H1 (cell line): ENCODE measurements at regions not wholly inside any gene's neighbourhood (a gene's known extent, or its start where the extent isn't known, plus 50 kb on each side); places are given as distances from the start of the nearest gene placed in this dataset.

Experiments used
- CTCF ChIA-PET: fragments of 300-600 bp; sonication (Branson Sonifier 250); formaldehyde crosslinking; loops from one replicate; lab custom pipeline; 2021; ENCODE audit not compliant: partially characterized antibody; lab: Charles Lee
- POLR2A ChIA-PET: fragments of 300-600 bp; sonication (Branson Sonifier 250); formaldehyde crosslinking; loops from one replicate; lab custom pipeline; 2021; ENCODE audit warnings: inconsistent platforms; ENCODE audit not compliant: partially characterized antibody; lab: Charles Lee
- DNase-seq, 2 experiments: peaks; one replicate each; pipeline versions ENCODE4 v3.0.0 to v3.0.0-alpha.2; 2010 to 2022; ENCODE audit warnings: low spot score in 2 of 2, low read depth in 1 of 2, mixed read lengths in 1 of 2
- FAIRE-seq: peaks from 2 replicates; lab custom pipeline; 2011; peaks lifted over from hg19 to GRCh38; lab: Jason Lieb, UNC
- H2AFZ ChIP-seq: 2 replicates; pipeline ENCODE4 v1.8.1; 2012; ENCODE audit warnings: low read length, inconsistent platforms
- H2AK5ac ChIP-seq: 2 replicates; pipeline ENCODE4 v1.6.1; 2013; ENCODE audit warnings: low read depth, low read length
- H2BK120ac ChIP-seq: replicated peaks from 2 replicates; pipeline ENCODE3; 2013; ENCODE audit warnings: low read depth, low read length, inconsistent platforms
- H2BK12ac ChIP-seq: 2 replicates; pipeline ENCODE4 v1.6.1; 2013; ENCODE audit warnings: low read depth, low read length
- H2BK15ac ChIP-seq: 2 replicates; pipeline ENCODE4 v1.6.1; 2013; ENCODE audit warnings: low read length
- H2BK20ac ChIP-seq: 2 replicates; pipeline ENCODE4 v1.6.1; 2013; ENCODE audit warnings: low read length
- H2BK5ac ChIP-seq: 2 replicates; pipeline ENCODE4 v1.6.1; 2013; ENCODE audit warnings: low read depth, low read length
- H3K14ac ChIP-seq: 2 replicates; pipeline ENCODE4 v1.6.1; 2013; ENCODE audit warnings: inconsistent platforms; ENCODE audit not compliant: insufficient read length
- H3K18ac ChIP-seq: 2 replicates; pipeline ENCODE4 v1.6.1; 2013; ENCODE audit warnings: low read length; ENCODE audit errors: extremely low read depth
- H3K23ac ChIP-seq: 2 replicates; pipeline ENCODE4 v1.6.1; 2013; ENCODE audit warnings: inconsistent platforms; ENCODE audit not compliant: insufficient read length
- H3K23me2 ChIP-seq: 2 replicates; pipeline ENCODE4 v1.6.1; 2013; ENCODE audit warnings: low read depth, low read length
- H3K27ac ChIP-seq: 2 replicates; pipeline ENCODE4 v1.6.1; 2011; ENCODE audit warnings: low read depth, low read length, inconsistent platforms
- H3K27me3 ChIP-seq, 4 experiments: replicated peaks in 1 of 4; 1 replicate in 1 of 4; 2 replicates in 3 of 4; pipeline versions ENCODE4 v1.6.1 to v1.8.1; 2011 to 2013; ENCODE audit warnings: low read length in 3 of 4, mild to moderate bottlenecking in 3 of 4, inconsistent platforms in 2 of 4, mixed read lengths in 2 of 4, moderate library complexity in 1 of 4; ENCODE audit not compliant: control insufficient read depth in 3 of 4, insufficient read depth in 3 of 4; ENCODE audit errors: extremely low read depth in 1 of 4
- H3K36me3 ChIP-seq, 4 experiments: 2 replicates each; pipeline versions ENCODE4 v1.6.1 to v1.8.1; 2011 to 2013; ENCODE audit warnings: mild to moderate bottlenecking in 4 of 4, low read length in 3 of 4, moderate library complexity in 2 of 4, control low read depth in 1 of 4, inconsistent platforms in 1 of 4; ENCODE audit not compliant: insufficient read depth in 4 of 4, control insufficient read depth in 2 of 4
- H3K4ac ChIP-seq: replicated peaks from 2 replicates; pipeline ENCODE3; 2013; ENCODE audit warnings: low read length, low read depth, mixed read lengths, inconsistent platforms; ENCODE audit not compliant: insufficient read length
- H3K4me1 ChIP-seq, 4 experiments: replicated peaks in 1 of 4; 1 replicate in 1 of 4; 2 replicates in 3 of 4; pipeline versions ENCODE4 v1.6.1 to v1.8.1; 2011 to 2013; ENCODE audit warnings: low read length in 3 of 4, inconsistent platforms in 2 of 4, mixed read lengths in 1 of 4; ENCODE audit not compliant: insufficient read depth in 4 of 4, control insufficient read depth in 3 of 4
- H3K4me2 ChIP-seq, 2 experiments: 2 replicates each; pipeline versions ENCODE4 v1.6.1 to v1.8.1; 2011 to 2013; ENCODE audit warnings: low read depth in 2 of 2, low read length in 2 of 2, control low read depth in 1 of 2, inconsistent platforms in 1 of 2, mild to moderate bottlenecking in 1 of 2; ENCODE audit not compliant: insufficient read depth in 1 of 2
- H3K4me3 ChIP-seq, 4 experiments: fragments of 200-600, 300-600 bp in 1 of 4; sonication (generic), shearing (Covaris generic), sonication (Bioruptor Twin) in 1 of 4; 2 replicates each; pipeline versions ENCODE4 v1.5.1 to v1.8.1; 2011 to 2016; ENCODE audit warnings: low read length in 4 of 4, low read depth in 3 of 4, control low read depth in 2 of 4, inconsistent platforms in 2 of 4, mild to moderate bottlenecking in 2 of 4, mixed read lengths in 1 of 4, moderate library complexity in 1 of 4; ENCODE audit not compliant: insufficient read depth in 2 of 4; ENCODE audit errors: extremely low read depth in 1 of 4
- H3K56ac ChIP-seq: replicated peaks from 2 replicates; pipeline ENCODE3; 2013; ENCODE audit warnings: low read depth, mild to moderate bottlenecking, mixed read lengths, low read length, inconsistent platforms; ENCODE audit not compliant: insufficient read length
- H3K79me1 ChIP-seq: 2 replicates; pipeline ENCODE4 v1.6.1; 2013; ENCODE audit warnings: low read depth, low read length, control low read depth
- H3K79me2 ChIP-seq, 2 experiments: 2 replicates each; pipeline versions ENCODE4 v1.6.1 to v1.8.1; 2012 to 2013; ENCODE audit warnings: low read length in 2 of 2, mild to moderate bottlenecking in 2 of 2, inconsistent platforms in 1 of 2; ENCODE audit not compliant: insufficient read depth in 2 of 2, control insufficient read depth in 1 of 2
- H3K9ac ChIP-seq, 4 experiments: replicated peaks in 1 of 4; 1 replicate in 1 of 4; 2 replicates in 3 of 4; pipeline versions ENCODE4 v1.6.1 to v1.8.1; 2011 to 2013; ENCODE audit warnings: low read depth in 3 of 4, low read length in 3 of 4, control low read depth in 2 of 4, mild to moderate bottlenecking in 2 of 4, moderate library complexity in 2 of 4, inconsistent platforms in 1 of 4; ENCODE audit errors: extremely low read depth in 1 of 4
- H3K9me3 ChIP-seq, 2 experiments: 2 replicates each; pipeline versions ENCODE4 v1.6.1 to v1.8.1; 2012 to 2013; ENCODE audit warnings: mild to moderate bottlenecking in 2 of 2, moderate library complexity in 2 of 2, control low read depth in 1 of 2, inconsistent platforms in 1 of 2, low read depth in 1 of 2, low read length in 1 of 2, mixed read lengths in 1 of 2; ENCODE audit not compliant: insufficient read depth in 2 of 2
- H4K20me1 ChIP-seq, 2 experiments: replicated peaks in 1 of 2; 2 replicates each; pipeline versions ENCODE3 to v1.8.1; 2011 to 2013; ENCODE audit warnings: inconsistent platforms in 2 of 2, low read length in 2 of 2, mild to moderate bottlenecking in 1 of 2; ENCODE audit not compliant: insufficient read depth in 2 of 2, control insufficient read depth in 1 of 2
- H4K5ac ChIP-seq: 2 replicates; pipeline ENCODE4 v1.6.1; 2013; ENCODE audit warnings: low read length, low read depth, mixed read lengths, inconsistent platforms; ENCODE audit not compliant: insufficient read length
- H4K8ac ChIP-seq: 2 replicates; pipeline ENCODE4 v1.8.0; 2013; ENCODE audit warnings: mild to moderate bottlenecking, moderate library complexity, low read length, inconsistent platforms; ENCODE audit not compliant: insufficient read depth; ENCODE audit errors: extremely low read depth
- H4K91ac ChIP-seq: replicated peaks from 2 replicates; pipeline ENCODE3; 2013; ENCODE audit warnings: low read length, mixed read lengths, inconsistent platforms; ENCODE audit not compliant: insufficient read length
- BCL11A ChIP-seq, 2 experiments: IDR thresholded peaks; one replicate each; pipeline ENCODE4 v1.6.1; 2011; ENCODE audit warnings: low read depth in 2 of 2, low read length in 2 of 2, mild to moderate bottlenecking in 2 of 2
- EZH2 ChIP-seq: fragments of 200-600 bp; sonication (generic); IDR thresholded peaks from 2 replicates; pipeline ENCODE4 v1.7.1; 2012; ENCODE audit warnings: low read depth, mild to moderate bottlenecking, moderate library complexity, low read length, inconsistent platforms; ENCODE audit not compliant: severe bottlenecking
- HDAC2 ChIP-seq, 2 experiments: fragments of 300-600 bp in 1 of 2; sonication (generic) in 1 of 2; IDR thresholded peaks; 2 replicates each; pipeline ENCODE4 v1.6.1; 2011 to 2012; ENCODE audit warnings: low read depth in 2 of 2, low read length in 2 of 2, mild to moderate bottlenecking in 2 of 2, moderate library complexity in 2 of 2, borderline replicate concordance in 1 of 2, inconsistent platforms in 1 of 2
- JUN ChIP-seq: IDR thresholded peaks from 2 replicates; pipeline ENCODE4 v1.6.1; 2011; ENCODE audit warnings: low read depth, mild to moderate bottlenecking, improper control_type of control experiment, low read length
- KDM5A ChIP-seq: fragments of 200-600 bp; IDR thresholded peaks from 2 replicates; pipeline ENCODE4 v1.7.1; 2012; ENCODE audit warnings: mild to moderate bottlenecking, low read length, inconsistent platforms, mixed read lengths
- PHF8 ChIP-seq: fragments of 200-600 bp; sonication (generic); conservative IDR thresholded peaks from 2 replicates; pipeline ENCODE4 v1.7.1; 2012; ENCODE audit warnings: low read depth, mild to moderate bottlenecking, inconsistent platforms, low read length, moderate library complexity
- POLR2A ChIP-seq, 2 experiments: IDR thresholded peaks; 1 replicate in 1 of 2; 2 replicates in 1 of 2; pipeline ENCODE4 v1.6.1; 2011; ENCODE audit warnings: low read depth in 2 of 2, low read length in 2 of 2, mild to moderate bottlenecking in 2 of 2; ENCODE audit errors: control extremely low read depth in 1 of 2
- RNF2 ChIP-seq: fragments of 200-900, 300-1000 bp; sonication (generic); IDR thresholded peaks from 2 replicates; pipeline ENCODE4 v1.7.1; 2016; ENCODE audit warnings: borderline replicate concordance, low read depth, mild to moderate bottlenecking, antibody characterized with exemption, low read length; ENCODE audit not compliant: poor library complexity, severe bottlenecking; ENCODE audit errors: missing control alignments
- SP4 ChIP-seq: IDR thresholded peaks from 2 replicates; pipeline ENCODE4 v1.6.1; 2012; ENCODE audit warnings: low read length, inconsistent platforms
- USF2 ChIP-seq: IDR thresholded peaks from 2 replicates; pipeline ENCODE4 v1.6.1; 2011; ENCODE audit warnings: low read length, improper control_type of control experiment
- WGBS, 2 experiments: shearing (Covaris generic) in 1 of 2; methylation state at CpG; one replicate each; pipeline versions ENCODE4 v1.1.6 to v1.1.7; 2013 to 2015; ENCODE audit warnings: low lambda C conversion rate in 2 of 2, mixed read lengths in 2 of 2, inconsistent platforms in 1 of 2, low coverage in 1 of 2, missing lambda C conversion rate in 1 of 2; ENCODE audit not compliant: insufficient replicate concordance in 2 of 2, insufficient coverage in 1 of 2, insufficient read length in 1 of 2; ENCODE audit errors: extremely low coverage in 1 of 2, missing lambda C conversion rate in 1 of 2; 5-methylcytosine and 5-hydroxymethylcytosine counted together
- TF ChIP-seq, protein P1 (sequence below): IDR thresholded peaks from 2 replicates; pipeline ENCODE4 v1.6.1; 2012; ENCODE audit warnings: inconsistent platforms

DNA sequence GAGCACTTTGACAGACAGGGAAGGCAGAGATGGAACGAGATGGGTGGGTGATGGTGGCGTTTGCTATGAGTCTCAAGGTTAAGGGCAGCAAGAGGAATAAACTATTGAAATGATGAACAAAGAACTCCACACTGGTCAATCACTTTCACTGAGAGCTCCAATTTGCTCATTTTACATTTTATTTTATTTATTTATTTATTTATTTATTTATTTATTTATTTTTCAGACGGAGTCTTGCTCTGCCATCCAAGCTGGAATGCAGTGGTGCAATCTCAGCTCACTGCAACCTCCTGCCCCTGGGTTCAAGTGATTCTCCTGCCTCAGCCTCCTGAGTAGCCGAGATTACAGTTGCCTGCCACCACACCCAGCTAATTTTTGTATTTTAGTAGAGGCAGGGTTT lies 669.1 kb downstream of the HS3ST4 start:
- Histone ChIP-seq H3K79me1 (no peaks in the 10 kb centered on the region), H3K4me2 (no peak overlapping the region), H3K36me3 (no peaks in the 10 kb centered on the region), H3K4me3 (no peak overlapping the region), H2BK12ac (no peak overlapping the region), H3K23me2 (no peaks in the 10 kb centered on the region), H2BK5ac (no peak overlapping the region), H3K9ac (no peak overlapping the region), H2AFZ (no peak overlapping the region), H3K27me3 (no peaks in the 10 kb centered on the region), H3K23ac (no peak overlapping the region), H3K18ac (no peak overlapping the region), H2AK5ac (no peak overlapping the region), H2BK15ac (no peak overlapping the region), H3K14ac (no peak overlapping the region), H4K8ac (no peak overlapping the region), H3K79me2 (no peaks in the 10 kb centered on the region), H3K56ac (no peak overlapping the region), H4K91ac (no peak overlapping the region), H2BK20ac (no peak overlapping the region), H4K5ac (no peak overlapping the region), H3K27ac (no peak overlapping the region), H2BK120ac (no peak overlapping the region), H3K4ac (no peak overlapping the region), H3K4me1 (peaks cover 0 to 3% (median 0%) of the 10 kb centered on the region in 4 experiments; a peak in 1 of 7 replicates), H3K9me3 (no peaks in the 10 kb centered on the region), H4K20me1 (no peaks in the 10 kb centered on the region)
- ChIA-PET CTCF (no interaction called here), POLR2A (no interaction called here)
- 79% methylated on average over 4 of the region's 4 CpGs; no CpG with 5 or more reads in 1 of the 2 experiments for WGBS, 2 experiments
- no peak for DNase-seq
- FAIRE-seq: no peak
- TF ChIP-seq, protein P1, sequence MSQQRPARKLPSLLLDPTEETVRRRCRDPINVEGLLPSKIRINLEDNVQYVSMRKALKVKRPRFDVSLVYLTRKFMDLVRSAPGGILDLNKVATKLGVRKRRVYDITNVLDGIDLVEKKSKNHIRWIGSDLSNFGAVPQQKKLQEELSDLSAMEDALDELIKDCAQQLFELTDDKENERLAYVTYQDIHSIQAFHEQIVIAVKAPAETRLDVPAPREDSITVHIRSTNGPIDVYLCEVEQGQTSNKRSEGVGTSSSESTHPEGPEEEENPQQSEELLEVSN: no peak
- TF ChIP-seq JUN: no peak
- TF ChIP-seq SP4: no peak
- no peak for TF ChIP-seq PHF8
- TF ChIP-seq POLR2A (IDR thresholded peaks at IDR 0.05; ENCODE audit: control extremely low read depth in 1 of 2, low read depth in 2 of 2, low read length in 2 of 2): no peak
- no peak for TF ChIP-seq RNF2
- TF ChIP-seq USF2: no peak
- TF ChIP-seq BCL11A (IDR thresholded peaks at IDR 0.05; ENCODE audit: low read depth in 2 of 2, low read length in 2 of 2): no peak
- no peak for TF ChIP-seq EZH2
- TF ChIP-seq KDM5A: no peak
- no peak for TF ChIP-seq HDAC2 (IDR thresholded peaks at IDR 0.05; ENCODE audit: borderline replicate concordance in 1 of 2, low read depth in 2 of 2, low read length in 2 of 2)
